Stimulated activated CD4-positive, alpha-beta T cell treated with anti-CD3 and anti-CD28 coated beads, Interleukin-4, amount 100 ng/mL, for 48 hours (primary cell): ENCODE measurements at regions not wholly inside any gene's neighbourhood (a gene's known extent, or its start where the extent isn't known, plus 50 kb on each side); places are given as distances from the start of the nearest gene placed in this dataset.

Experiments used
- DNase-seq, 2 donors: peaks; one replicate each; pipeline ENCODE4 v3.0.0-alpha.2; 2020; ENCODE audit warnings: low read depth in 2 of 2

DNA sequence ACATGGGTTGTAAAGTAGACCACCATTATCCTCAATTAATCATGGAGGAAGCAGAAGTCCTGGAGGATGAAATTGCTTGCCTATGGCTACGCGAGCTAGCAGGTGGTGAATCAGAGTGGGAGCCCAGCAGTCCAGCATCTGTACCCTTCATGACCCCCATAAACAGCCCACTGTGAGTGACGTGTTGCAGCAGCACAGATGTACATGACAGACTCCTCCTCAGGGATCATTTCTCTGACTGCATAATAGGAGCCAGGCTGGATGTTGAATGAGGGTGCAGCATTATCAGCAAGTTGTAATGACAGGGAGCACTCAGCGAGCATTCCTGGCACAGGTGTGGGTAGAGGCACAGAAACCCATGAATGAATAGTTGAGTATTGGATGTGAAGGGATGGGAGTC lies 339.3 kb downstream of the MYCN start:
- no peak for DNase-seq

GRCh38 chr2:16279201-16279570 lies 338.8 kb downstream of the MYCN start:
- no peak for DNase-seq

GRCh38 chr2:16278421-16279200 lies 338.3 kb downstream of the MYCN start:
- no peak for DNase-seq

- DNase-seq = no peak
Observed at GRCh38 chr2:16277117-16277516, 336.8 kb downstream of the MYCN start.

DNA sequence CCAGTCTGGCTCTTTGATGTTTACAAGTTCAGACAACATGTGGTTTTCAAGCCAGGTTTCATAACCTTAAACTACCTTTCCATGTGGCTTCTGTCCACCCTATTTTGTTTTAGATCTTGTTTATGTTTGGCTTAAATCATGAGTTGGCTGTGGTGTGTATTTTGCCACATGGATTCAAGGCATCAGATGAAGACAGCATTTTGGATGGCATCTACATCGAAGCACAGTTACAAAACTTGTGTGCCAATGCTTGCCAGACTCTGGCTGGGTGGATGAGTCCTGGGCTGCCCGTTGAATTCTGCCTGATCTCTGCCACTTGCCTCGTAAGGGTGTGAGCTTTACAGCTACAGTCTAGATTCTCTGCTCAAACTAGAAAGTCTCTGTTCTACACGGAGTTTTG lies 335.3 kb downstream of the MYCN start:
- DNase-seq = no peak

- no peak for DNase-seq
Observed at GRCh38 chr2:16275131-16275530, 334.8 kb downstream of the MYCN start.

DNA sequence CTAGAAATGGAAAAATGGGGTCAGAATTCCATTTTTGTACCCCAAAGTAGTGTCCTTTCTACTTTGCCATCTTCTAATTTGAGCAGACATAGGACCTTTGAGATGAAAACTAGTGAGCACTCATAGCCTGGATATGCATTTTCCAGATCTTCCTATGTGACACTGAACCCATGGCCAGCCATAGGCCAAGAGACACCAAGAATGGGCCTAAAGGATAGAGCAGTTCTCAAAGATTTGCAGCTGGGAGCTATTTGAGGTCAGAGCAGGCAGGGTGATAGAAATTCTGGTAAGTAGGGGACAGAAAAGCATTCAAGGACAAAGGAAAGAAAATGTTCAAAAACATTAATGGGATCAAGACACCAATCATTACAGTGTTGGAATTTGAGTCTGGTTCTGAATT lies 332.8 kb downstream of the MYCN start:
- DNase-seq = no peak

DNA sequence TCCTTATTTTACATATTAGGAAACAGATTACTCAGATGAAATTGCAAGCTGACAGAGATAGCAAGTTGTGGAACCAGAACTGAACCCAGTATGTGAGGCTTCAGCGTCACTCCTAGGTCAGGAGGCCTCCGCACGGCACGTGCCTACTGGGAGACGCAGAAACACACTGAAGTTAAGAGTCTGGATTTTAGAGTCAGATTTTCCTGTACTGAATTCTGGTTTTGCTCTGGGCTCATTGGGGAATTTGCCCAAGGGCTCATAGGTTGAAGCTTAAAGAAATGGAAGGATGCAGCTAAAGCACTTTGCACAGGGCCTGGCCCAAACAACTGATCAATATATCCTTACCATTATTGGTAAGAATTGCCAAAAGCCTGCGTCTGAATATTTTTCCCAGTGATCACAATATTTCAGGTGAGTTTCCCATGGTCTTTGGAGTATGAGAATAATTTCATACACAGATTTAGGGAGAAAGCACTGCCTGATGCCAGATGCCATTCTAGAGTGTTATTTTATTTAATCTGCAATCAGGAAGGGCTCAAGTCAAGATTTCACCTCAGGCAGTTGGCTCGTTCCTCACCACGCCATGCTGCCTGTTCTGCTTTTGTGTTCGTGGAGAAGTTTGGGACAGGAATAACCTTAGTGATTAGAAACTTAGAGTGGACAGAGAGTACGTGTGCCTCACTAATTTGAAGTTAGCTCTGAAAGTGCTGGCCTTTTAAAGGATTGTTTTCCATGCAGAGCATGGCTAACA lies 331.9 kb downstream of the MYCN start:
- DNase-seq = no peak

DNA sequence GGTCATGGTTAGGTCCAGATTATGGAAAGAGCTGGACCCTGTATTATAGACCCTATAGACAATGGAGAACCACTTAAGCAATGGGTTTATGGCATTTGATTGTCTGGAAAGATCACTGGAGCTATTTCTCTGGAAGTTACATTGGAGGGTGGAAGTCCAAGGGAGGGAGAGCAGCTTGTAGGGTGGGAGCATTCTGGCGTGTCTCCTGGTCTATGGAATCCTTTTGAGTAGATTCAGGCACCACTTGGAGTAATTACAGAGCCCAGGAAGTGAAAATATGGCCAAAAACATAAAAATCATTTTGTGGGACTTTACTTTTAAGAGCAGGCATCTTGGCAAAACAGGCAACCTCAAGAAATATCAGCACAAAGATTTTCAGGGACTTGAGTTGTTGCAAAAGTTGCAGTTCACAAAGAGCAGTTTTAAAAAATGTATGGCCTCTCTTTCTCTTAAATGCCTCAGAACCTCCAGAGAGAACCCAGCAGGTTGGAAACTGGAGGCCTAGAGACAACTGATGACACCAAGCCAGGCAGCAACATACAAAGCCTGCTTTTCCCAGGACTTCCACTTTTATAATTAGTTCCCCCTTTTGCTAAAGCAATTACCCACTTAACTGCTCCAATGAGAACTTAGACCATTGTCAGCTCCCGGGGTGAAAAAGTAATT lies 331.0 kb downstream of the MYCN start:
- DNase-seq = no peak

- no peak for DNase-seq
Observed at GRCh38 chr2:16270441-16270840, 330.1 kb downstream of the MYCN start.

DNA sequence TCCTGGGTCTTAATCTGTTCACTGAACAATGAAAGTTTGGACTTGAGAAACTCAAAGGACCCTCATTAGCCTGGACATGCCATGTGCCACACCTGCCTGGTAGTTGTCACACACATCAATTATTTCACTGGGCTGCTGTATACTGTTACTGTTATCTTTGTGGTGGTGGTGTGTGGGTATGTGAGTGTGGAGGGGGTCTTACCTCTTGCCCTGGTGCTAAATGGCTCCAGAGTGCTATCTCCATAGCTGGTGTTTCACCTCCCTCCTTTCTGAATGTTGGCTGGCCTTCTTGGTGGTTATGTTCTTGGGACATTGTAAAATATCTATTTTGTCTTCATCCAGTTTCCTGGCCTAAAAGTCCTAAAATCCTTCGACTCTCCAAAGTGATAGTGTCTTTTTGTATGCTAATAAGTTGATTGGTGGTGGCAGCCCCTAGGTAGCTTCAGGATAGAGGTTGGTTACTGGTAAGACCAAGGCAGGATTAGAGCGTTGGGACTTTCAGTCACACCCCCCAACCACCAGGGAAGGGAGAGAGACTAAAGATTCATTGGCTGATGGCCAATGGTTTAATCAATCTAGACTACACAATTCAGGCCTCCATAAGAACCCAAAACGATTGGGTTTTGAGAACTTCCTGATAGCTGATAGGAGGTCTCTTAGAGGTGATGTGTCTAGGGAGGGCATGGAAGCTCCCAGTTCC lies 328.1 kb downstream of the MYCN start:
- no peak for DNase-seq

- DNase-seq = no peak
Observed at GRCh38 chr2:16266571-16266970, 326.2 kb downstream of the MYCN start.

- no peak for DNase-seq
Observed at GRCh38 chr2:16264931-16265540, 324.7 kb downstream of the MYCN start.

GRCh38 chr2:16264491-16264890 lies 324.1 kb downstream of the MYCN start:
- no peak for DNase-seq

DNA sequence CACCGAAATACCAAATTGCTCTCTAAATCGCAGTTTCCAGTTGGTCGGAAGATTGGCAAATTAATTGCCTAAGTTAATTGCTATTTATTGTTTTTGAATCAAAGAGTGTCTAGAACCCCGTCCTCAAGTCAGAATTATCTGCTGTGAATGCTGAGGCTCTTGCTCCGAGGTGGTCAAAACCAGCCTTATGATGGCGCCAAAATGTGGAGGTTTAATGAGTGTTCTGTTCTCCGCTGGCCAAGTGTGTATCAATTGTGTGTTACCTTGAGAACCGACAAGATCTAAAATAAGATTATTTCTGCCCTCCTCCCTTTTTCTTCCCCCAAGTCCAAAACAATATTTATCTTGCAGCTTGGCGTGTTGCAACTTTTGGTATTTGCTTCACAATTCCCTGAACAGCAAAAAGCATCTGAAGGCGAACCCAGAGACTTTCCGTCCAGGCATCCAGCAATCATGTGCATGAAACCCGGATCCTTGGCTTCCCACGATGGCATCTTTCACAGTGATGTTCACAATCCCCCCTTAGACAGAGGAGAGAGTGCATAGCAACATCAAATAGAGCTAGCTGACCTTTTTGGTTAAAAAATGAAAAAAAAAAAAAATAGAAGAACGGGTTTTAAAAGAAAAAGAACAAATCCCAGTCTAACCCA lies 323.0 kb downstream of the MYCN start:
- no peak for DNase-seq

DNA sequence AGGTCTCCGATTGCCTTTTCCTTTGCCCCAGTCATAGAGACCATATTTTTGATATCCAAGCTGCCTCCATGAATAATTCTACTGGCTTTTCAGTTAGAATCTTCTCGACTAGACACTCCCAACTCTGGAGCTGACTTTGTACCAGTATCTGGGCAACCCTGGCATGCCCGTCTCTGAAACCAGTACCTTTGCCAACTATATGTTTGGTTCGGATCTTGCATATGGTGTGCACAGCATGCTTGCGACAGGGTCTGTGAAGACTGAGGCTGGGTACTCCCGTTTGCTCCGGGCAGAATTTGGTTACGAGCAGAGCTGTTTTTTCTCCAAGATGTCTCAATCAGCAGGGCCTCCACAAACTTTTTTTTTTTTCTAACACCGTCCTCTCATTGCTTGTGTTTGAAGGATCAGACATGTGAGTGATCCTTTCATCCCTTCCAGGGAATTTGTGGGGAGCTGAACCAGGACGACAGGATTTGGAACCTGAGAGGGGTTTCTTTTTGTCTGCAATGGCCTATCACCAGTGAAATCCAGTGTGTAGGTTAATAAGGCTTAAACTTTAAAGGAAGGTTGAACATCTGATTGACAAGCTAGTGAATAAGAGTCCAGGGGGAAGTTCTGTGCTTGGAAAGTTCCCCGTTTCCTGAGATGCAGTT lies 322.3 kb downstream of the MYCN start:
- no peak for DNase-seq

DNA sequence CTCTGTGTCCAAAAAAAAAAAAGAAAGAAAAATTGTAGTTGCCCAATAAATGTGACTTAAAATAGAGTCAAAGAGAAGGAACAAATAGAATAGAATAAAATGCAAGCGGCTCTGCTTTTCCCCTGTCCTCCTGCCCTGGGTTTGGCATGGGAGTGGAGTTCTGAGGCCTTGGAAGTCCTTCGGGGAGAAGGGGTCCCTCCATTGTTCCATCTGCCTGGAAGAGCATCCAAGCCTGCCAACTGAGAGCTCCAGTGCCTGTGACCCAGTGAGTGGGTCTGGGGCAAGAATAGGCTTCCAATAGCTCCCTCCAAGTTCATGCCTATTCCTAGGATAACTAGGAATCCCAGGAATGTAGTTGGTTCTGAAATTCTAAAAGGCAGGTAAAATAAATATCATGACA lies 321.4 kb downstream of the MYCN start:
- no peak for DNase-seq

DNA sequence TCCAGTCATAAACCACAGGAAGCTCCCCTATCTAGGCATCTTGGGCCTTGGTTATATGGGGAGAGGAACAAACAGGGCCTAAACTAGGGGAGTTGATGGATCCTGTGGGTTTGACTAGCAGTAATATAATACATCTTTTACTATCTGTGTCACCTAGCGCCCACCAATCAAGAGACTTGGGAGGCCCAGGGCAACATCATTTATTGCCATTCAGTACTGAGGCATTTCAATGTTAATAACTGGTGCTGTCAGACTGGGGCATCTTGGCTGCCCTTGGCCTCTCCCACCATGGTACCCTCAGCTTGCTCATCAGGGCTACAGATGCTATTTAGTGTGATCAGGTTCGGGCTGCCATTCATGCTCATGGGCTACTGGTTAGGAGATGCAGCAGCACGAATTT lies 320.7 kb downstream of the MYCN start:
- no peak for DNase-seq

DNA sequence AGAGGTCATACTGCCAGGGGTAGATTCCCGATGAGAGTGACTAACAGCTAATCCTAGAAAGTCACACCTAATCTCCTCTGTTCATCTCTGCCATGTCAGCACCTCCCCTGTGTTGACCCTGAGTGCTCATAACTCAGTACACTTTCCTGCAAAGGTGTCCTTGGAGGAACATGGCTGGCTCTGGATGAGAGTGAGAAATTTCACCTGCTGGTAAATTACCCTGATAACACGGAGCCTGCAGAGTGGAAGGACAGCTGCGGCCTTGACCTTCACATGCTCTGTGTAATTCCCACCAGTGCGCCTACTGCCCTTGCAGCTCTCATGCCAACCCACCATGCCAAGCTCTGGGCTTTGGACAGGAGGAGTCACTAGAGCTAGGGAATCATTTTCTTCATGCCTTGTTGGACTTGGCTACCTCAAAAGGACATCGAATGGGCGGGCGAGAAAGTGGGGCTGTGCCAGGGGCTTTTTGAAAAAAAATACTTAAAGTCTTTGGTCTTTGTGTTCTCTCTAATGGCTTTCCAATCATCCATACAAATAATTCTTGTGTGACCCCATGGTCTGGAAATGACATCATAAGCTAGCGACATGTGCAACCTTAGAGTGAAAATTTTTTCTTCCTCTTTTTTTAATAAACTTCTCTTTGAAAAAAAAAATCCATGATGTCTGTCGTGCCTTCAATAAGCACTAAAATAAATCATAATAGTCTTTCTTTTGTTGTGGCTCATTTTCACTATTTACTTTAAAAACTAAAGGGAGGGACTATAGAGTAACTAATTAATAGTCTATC lies 319.9 kb downstream of the MYCN start:
- DNase-seq = no peak

- no peak for DNase-seq
Observed at GRCh38 chr2:16259010-16259409, 318.7 kb downstream of the MYCN start.
